PFSK-1 (cell line): ENCODE measurements at regions not wholly inside any gene's neighbourhood (a gene's known extent, or its start where the extent isn't known, plus 50 kb on each side); places are given as distances from the start of the nearest gene placed in this dataset.

Experiments
- FOXP2 ChIP-seq: optimal IDR thresholded peaks from 2 replicates; pipeline ENCODE3; 2011; ENCODE audit warnings: borderline replicate concordance, control low read depth, inconsistent platforms; ENCODE audit not compliant: insufficient read depth; ENCODE audit errors: extremely low read length, extremely low read depth
- POLR2AphosphoS5 ChIP-seq: IDR thresholded peaks from 2 replicates; pipeline ENCODE4 v1.6.1; 2012; ENCODE audit warnings: low read depth, mild to moderate bottlenecking, control low read depth, low read length, moderate library complexity
- REST ChIP-seq, 2 experiments: IDR thresholded peaks; 2 replicates each; pipeline versions ENCODE4 v1.6.1 to v1.8.0; 2011 to 2012; ENCODE audit warnings: low read depth in 2 of 2, low read length in 2 of 2, control low read depth in 1 of 2, inconsistent platforms in 1 of 2, mild to moderate bottlenecking in 1 of 2, moderate library complexity in 1 of 2; ENCODE audit not compliant: insufficient read depth in 1 of 2
- SIN3A ChIP-seq: IDR thresholded peaks from 2 replicates; pipeline ENCODE4 v1.6.1; 2012; ENCODE audit warnings: mild to moderate bottlenecking, low read length, moderate library complexity, borderline replicate concordance; ENCODE audit not compliant: insufficient read depth
- TAF1 ChIP-seq: IDR thresholded peaks from 2 replicates; pipeline ENCODE4 v1.6.1; 2012; ENCODE audit warnings: low read length, control low read depth, borderline replicate concordance; ENCODE audit not compliant: insufficient read depth

- no peak for TF ChIP-seq SIN3A
- no peak for TF ChIP-seq FOXP2
- no peak for TF ChIP-seq POLR2AphosphoS5
- no peak for TF ChIP-seq TAF1
- TF ChIP-seq REST (IDR thresholded peaks at IDR 0.05; ENCODE audit: insufficient read depth in 1 of 2, low read depth in 2 of 2, low read length in 2 of 2) = no peak
Measured at GRCh38 chr1:94342416-94342815, 75.8 kb upstream of the ABCD3 start.

- TF ChIP-seq TAF1 = no peak
- TF ChIP-seq SIN3A = no peak
- TF ChIP-seq POLR2AphosphoS5 = no peak
- no peak for TF ChIP-seq REST (IDR thresholded peaks at IDR 0.05; ENCODE audit: insufficient read depth in 1 of 2, low read depth in 2 of 2, low read length in 2 of 2)
- TF ChIP-seq FOXP2 = no peak
Measured at GRCh38 chr1:94339206-94339927, 78.8 kb upstream of the ABCD3 start.

GRCh38 chr1:94336991-94337390 is 81.2 kb upstream of the ABCD3 start:
- TF ChIP-seq FOXP2 = no peak
- no peak for TF ChIP-seq POLR2AphosphoS5
- no peak for TF ChIP-seq TAF1
- TF ChIP-seq SIN3A = no peak
- TF ChIP-seq REST (IDR thresholded peaks at IDR 0.05; ENCODE audit: insufficient read depth in 1 of 2, low read depth in 2 of 2, low read length in 2 of 2) = no peak

DNA sequence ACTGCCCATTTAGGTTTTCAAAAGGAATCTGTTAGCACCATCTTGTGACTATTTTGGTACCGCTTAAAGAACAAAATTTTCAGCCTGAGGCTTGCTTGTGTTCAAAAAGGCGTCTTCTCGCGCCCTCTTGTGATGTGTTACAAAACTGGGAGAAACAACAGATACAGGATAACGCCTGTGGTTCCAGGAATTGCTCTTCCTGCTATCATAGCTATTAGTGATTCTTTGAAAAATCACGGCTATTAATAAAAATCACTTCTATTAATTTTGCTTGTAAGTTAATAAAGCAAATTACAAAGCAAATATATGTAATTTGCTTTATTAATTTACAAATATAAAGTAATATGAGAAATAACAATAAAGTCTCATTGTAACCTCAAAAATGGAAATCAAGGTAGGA is 82.2 kb upstream of the ABCD3 start:
- TF ChIP-seq SIN3A = no peak
- no peak for TF ChIP-seq REST (IDR thresholded peaks at IDR 0.05; ENCODE audit: insufficient read depth in 1 of 2, low read depth in 2 of 2, low read length in 2 of 2)
- TF ChIP-seq TAF1 = no peak
- TF ChIP-seq POLR2AphosphoS5 = no peak
- TF ChIP-seq FOXP2 = no peak
